ENCODE measurements at regions not wholly inside any gene's neighbourhood (a gene's known extent, or its start where the extent isn't known, plus 50 kb on each side); places are given as distances from the start of the nearest gene placed in this dataset.

DNA sequence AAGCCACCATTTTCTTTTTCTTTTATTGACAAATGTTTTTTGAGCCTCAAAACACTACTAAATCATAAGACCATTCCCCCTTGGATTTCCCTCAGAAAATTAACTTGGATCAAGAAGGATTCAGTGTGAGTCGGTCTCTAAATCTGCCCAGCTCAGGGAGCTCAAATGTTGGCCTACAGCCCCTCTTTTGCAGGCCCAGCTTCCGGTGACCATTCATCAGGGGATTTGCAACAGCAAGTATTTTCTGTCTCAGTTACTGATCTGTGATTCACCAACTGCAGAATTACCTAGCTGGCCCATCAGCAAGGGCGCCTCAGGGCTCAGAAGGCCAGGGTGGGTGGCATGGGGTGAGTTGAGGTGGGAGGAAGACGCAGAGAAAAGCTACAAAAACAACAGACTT is 318.1 kb downstream of the CDC5L start:
- Histone ChIP-seq H3K9me3 (ENCODE audit: control insufficient read depth in 2 of 2, low read length in 2 of 2) (no peaks in the 10 kb centered on the region), H3K36me3 (ENCODE audit: control insufficient read depth, insufficient read depth, low read length) (no peaks in the 10 kb centered on the region), H3K4me1 (ENCODE audit: control insufficient read depth, insufficient read depth, low read length, poor library complexity, severe bottlenecking) (no peaks in the 10 kb centered on the region), H3K27me3 (ENCODE audit: control insufficient read depth, insufficient read depth, low read length) (no peaks in the 10 kb centered on the region), H3K27ac (ENCODE audit: insufficient read depth, low read length, poor library complexity, severe bottlenecking) (no peak overlapping the region), H3K4me3 (ENCODE audit: low read depth, low read length) (no peak overlapping the region)
- H3K9me3 Mint-ChIP-seq: peaks cover 0 to 4% (median 0%) of the 10 kb centered on the region in 7 donors
- no peaks in the 10 kb centered on the region for H3K36me3 Mint-ChIP-seq
- ATAC-seq (ENCODE audit: low read depth in 2 of 2): no peak
- H3K27ac Mint-ChIP-seq: no peak overlapping the region
- DNase-seq: no peak
- H3K4me1 Mint-ChIP-seq: peaks cover 0 to 3% (median 0%) of the 10 kb centered on the region in 4 donors
- H3K27me3 Mint-ChIP-seq: peaks cover 10% of the 10 kb centered on the region
- H3K4me3 Mint-ChIP-seq: no peak overlapping the region

DNA sequence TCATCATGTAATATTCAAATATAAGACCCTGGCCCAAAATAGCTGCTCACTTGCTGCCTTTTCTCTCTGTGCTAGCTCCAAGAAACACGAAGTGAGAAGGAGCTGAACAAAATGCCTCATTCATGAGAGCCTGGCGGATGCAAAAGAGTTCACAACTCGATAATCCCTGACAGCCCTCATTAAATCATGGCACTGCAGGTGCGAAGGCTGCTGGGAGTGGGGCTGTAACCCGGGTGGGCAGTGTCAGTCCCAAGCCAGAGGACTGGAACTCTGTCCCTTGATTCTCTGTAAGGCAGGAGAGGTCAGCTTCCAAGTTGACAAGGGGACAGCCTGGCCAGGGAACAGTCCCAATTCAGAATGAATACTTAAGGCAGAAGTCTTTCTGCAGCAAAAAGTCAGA is 318.5 kb downstream of the CDC5L start:
- Histone ChIP-seq H3K4me3 (ENCODE audit: low read depth, low read length) (no peak overlapping the region), H3K27ac (ENCODE audit: insufficient read depth, low read length, poor library complexity, severe bottlenecking) (no peak overlapping the region), H3K36me3 (ENCODE audit: control insufficient read depth, insufficient read depth, low read length) (no peaks in the 10 kb centered on the region), H3K27me3 (ENCODE audit: control insufficient read depth, insufficient read depth, low read length) (no peaks in the 10 kb centered on the region), H3K9me3 (ENCODE audit: control insufficient read depth in 2 of 2, low read length in 2 of 2) (no peaks in the 10 kb centered on the region), H3K4me1 (ENCODE audit: control insufficient read depth, insufficient read depth, low read length, poor library complexity, severe bottlenecking) (no peaks in the 10 kb centered on the region)
- DNase-seq: no peak
- Mint-ChIP-seq H3K27ac (no peak overlapping the region), H3K4me3 (no peak overlapping the region), H3K9me3 (peaks cover 0 to 4% (median 0%) of the 10 kb centered on the region in 7 donors), H3K4me1 (peaks cover 0 to 3% (median 0%) of the 10 kb centered on the region in 4 donors), H3K27me3 (peaks cover 10% of the 10 kb centered on the region), H3K36me3 (no peaks in the 10 kb centered on the region)
- no peak for ATAC-seq (ENCODE audit: low read depth in 2 of 2)

DNA sequence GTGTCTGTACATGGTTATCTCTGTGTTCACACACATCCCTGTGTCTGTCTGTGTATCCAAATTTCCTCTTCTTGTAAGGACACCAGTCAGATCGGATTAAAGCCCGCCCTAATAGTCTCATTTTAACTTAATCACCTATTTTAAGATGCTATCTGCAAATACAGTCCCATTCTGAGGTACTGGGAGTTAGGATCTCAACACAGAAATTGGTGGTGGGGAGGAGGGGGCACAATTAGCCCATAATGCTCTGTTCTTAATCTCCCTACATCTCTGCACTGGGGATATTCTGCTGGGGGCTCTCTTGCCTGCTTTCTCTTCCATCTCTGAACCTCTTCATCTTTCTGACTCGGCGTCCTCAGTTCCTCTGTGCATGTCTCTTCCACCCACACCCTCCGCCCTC is 320.7 kb downstream of the CDC5L start:
- Mint-ChIP-seq H3K27me3 (peaks cover 10% of the 10 kb centered on the region), H3K4me3 (no peak overlapping the region), H3K36me3 (no peaks in the 10 kb centered on the region), H3K4me1 (no peaks in the 10 kb centered on the region), H3K27ac (no peak overlapping the region), H3K9me3 (peaks cover 0 to 4% (median 0%) of the 10 kb centered on the region in 7 donors)
- no peak for DNase-seq
- Histone ChIP-seq H3K4me3 (ENCODE audit: low read depth, low read length) (no peak overlapping the region), H3K27ac (ENCODE audit: insufficient read depth, low read length, poor library complexity, severe bottlenecking) (no peak overlapping the region), H3K9me3 (ENCODE audit: control insufficient read depth in 2 of 2, low read length in 2 of 2) (no peaks in the 10 kb centered on the region), H3K36me3 (ENCODE audit: control insufficient read depth, insufficient read depth, low read length) (no peaks in the 10 kb centered on the region), H3K27me3 (ENCODE audit: control insufficient read depth, insufficient read depth, low read length) (no peaks in the 10 kb centered on the region), H3K4me1 (ENCODE audit: control insufficient read depth, insufficient read depth, low read length, poor library complexity, severe bottlenecking) (no peaks in the 10 kb centered on the region)
- no peak for ATAC-seq (ENCODE audit: low read depth in 2 of 2)

DNA sequence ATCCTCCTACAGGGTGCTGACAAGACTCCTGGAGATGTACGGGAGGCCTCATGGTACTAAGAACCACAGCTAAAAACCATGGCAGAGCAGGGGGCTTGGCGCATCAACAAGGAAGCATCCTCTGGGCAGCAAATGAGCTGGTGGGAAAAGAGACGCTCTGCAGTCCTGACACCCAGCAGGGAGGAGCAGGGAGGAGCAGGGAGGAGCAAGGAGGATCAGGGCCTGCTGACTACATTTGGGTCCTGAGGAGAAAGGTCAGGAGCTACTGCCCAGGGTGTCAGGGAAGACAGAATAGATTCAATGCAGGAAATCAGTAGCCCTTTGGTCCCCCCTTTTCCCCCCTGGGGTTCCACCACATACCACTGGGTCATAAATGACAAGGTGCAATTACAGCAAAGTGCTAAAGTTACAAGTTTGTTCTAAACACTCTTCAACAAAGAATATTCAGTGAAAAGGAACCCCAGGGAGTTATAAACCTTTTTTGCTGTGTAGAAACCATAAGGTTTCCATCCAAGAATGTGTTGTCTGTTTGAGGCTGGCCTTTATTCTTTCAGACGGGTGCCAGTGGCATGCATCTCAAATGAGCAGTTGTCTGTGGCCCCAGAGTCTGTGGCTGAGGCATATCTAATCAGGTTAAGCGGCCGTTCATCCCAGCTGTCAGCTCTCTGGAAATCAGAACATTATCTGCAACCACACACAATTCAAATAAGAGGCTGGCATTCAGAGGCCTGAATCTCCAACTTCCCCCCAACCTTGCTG is 325.0 kb downstream of the CDC5L start:
- Mint-ChIP-seq H3K36me3 (no peaks in the 10 kb centered on the region), H3K4me3 (no peak overlapping the region), H3K27ac (no peak overlapping the region), H3K27me3 (peaks cover 5% of the 10 kb centered on the region), H3K4me1 (no peaks in the 10 kb centered on the region), H3K9me3 (peaks cover 0 to 5% (median 0%) of the 10 kb centered on the region in 7 donors)
- no peak overlapping the region for H3K27ac ChIP-seq (ENCODE audit: insufficient read depth, low read length, poor library complexity, severe bottlenecking)
- ATAC-seq (ENCODE audit: low read depth in 2 of 2) (no peak), DNase-seq (no peak)
- H3K4me3 ChIP-seq (ENCODE audit: low read depth, low read length): no peak overlapping the region
- H3K4me1 ChIP-seq (ENCODE audit: control insufficient read depth, insufficient read depth, low read length, poor library complexity, severe bottlenecking): no peaks in the 10 kb centered on the region
- H3K36me3 ChIP-seq (ENCODE audit: control insufficient read depth, insufficient read depth, low read length): no peaks in the 10 kb centered on the region
- H3K9me3 ChIP-seq (ENCODE audit: control insufficient read depth in 2 of 2, low read length in 2 of 2): no peaks in the 10 kb centered on the region
- H3K27me3 ChIP-seq (ENCODE audit: control insufficient read depth, insufficient read depth, low read length): no peaks in the 10 kb centered on the region

DNA sequence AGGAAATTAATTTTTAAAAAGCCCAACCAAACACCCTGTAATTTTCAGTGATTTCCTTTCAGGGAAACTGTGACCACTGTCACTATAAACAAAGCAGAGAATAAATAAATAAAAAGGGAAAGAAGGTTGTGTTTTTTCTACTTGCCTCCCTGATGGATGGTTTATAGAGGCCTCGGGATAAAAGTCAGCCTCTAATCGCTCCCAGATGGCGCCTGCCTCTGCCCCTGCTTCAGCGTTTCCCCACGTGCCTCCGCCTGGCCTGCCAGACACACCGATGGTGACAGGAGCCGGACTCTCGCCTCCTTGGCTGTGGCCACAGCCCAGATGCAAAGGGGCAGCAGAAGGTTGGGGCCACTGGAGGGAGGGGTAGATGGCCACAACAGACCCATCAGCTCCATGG is 327.7 kb downstream of the CDC5L start:
- DNase-seq: no peak

GRCh38 chr6:44715925-44716324 is 328.4 kb downstream of the CDC5L start:
- no peaks in the 10 kb centered on the region for H3K36me3 ChIP-seq (ENCODE audit: control insufficient read depth, insufficient read depth, low read length)
- H3K4me3 ChIP-seq (ENCODE audit: low read depth, low read length): no peak overlapping the region
- DNase-seq: no peak
- no peaks in the 10 kb centered on the region for H3K36me3 Mint-ChIP-seq
- no peak for ATAC-seq (ENCODE audit: low read depth in 2 of 2)
- H3K4me1 Mint-ChIP-seq: no peaks in the 10 kb centered on the region
- no peaks in the 10 kb centered on the region for H3K9me3 ChIP-seq (ENCODE audit: control insufficient read depth in 2 of 2, low read length in 2 of 2)
- no peak overlapping the region for H3K27ac Mint-ChIP-seq
- peaks cover 0 to 2% (median 0%) of the 10 kb centered on the region in 7 donors for H3K9me3 Mint-ChIP-seq
- peaks cover 15% of the 10 kb centered on the region for H3K27me3 Mint-ChIP-seq
- H3K4me1 ChIP-seq (ENCODE audit: control insufficient read depth, insufficient read depth, low read length, poor library complexity, severe bottlenecking): no peaks in the 10 kb centered on the region
- H3K27me3 ChIP-seq (ENCODE audit: control insufficient read depth, insufficient read depth, low read length): peaks cover 8% of the 10 kb centered on the region
- no peak overlapping the region for H3K4me3 Mint-ChIP-seq
- H3K27ac ChIP-seq (ENCODE audit: insufficient read depth, low read length, poor library complexity, severe bottlenecking): no peak overlapping the region

More for the DNA sequence above, 327.7 kb downstream of the CDC5L start:
- H3K36me3 ChIP-seq (ENCODE audit: control insufficient read depth, insufficient read depth, low read length): no peaks in the 10 kb centered on the region
- Mint-ChIP-seq H3K9me3 (peaks cover 0 to 2% (median 0%) of the 10 kb centered on the region in 7 donors), H3K4me3 (no peak overlapping the region), H3K27me3 (peaks cover 15% of the 10 kb centered on the region), H3K36me3 (no peaks in the 10 kb centered on the region), H3K4me1 (no peaks in the 10 kb centered on the region), H3K27ac (no peak overlapping the region)
- no peak overlapping the region for H3K27ac ChIP-seq (ENCODE audit: insufficient read depth, low read length, poor library complexity, severe bottlenecking)
- H3K4me1 ChIP-seq (ENCODE audit: control insufficient read depth, insufficient read depth, low read length, poor library complexity, severe bottlenecking): no peaks in the 10 kb centered on the region
- ATAC-seq (ENCODE audit: low read depth in 2 of 2): no peak
- H3K4me3 ChIP-seq (ENCODE audit: low read depth, low read length): no peak overlapping the region
- H3K27me3 ChIP-seq (ENCODE audit: control insufficient read depth, insufficient read depth, low read length): peaks cover 5% of the 10 kb centered on the region
- no peaks in the 10 kb centered on the region for H3K9me3 ChIP-seq (ENCODE audit: control insufficient read depth in 2 of 2, low read length in 2 of 2)

- Mint-ChIP-seq H3K27ac (no peak overlapping the region), H3K4me3 (no peak overlapping the region)
- no peaks in the 10 kb centered on the region for H3K9me3 ChIP-seq (ENCODE audit: control insufficient read depth in 2 of 2, low read length in 2 of 2)
Measured at GRCh38 chr6:44717431-44717830, 329.9 kb downstream of the CDC5L start.

DNA sequence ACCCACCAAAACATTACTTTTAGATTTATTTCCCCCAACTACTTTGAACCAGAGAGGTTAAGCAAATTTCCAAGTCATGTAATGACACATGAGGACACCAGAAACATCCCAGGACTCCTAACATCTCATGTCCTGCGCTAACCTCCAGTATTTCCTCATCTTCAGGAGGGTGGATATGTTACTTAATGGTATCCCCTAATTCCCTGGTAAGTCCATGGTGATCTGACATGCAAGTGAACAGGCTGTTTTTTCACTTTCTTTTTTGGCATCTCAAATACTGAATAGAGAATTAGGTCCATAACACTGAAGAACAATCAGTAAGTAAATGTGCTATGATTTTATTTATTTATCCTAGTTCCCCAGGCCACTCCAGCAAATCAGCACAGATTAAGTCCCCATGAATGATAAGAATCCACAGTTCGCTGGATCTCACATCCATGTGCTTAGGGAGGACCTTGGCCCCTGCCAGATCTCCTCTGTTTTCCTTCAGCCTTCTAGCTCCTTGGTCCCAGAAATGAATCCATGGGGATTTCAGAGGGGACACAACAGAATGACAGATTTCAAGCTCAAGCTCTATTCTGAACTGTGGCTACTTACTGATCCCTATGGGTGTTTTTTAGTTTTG is 334.6 kb downstream of the CDC5L start:
- no peaks in the 10 kb centered on the region for H3K36me3 Mint-ChIP-seq
- peaks cover 10% of the 10 kb centered on the region for H3K27me3 ChIP-seq (ENCODE audit: control insufficient read depth, insufficient read depth, low read length)
- no peak for DNase-seq
- no peak overlapping the region for H3K4me3 Mint-ChIP-seq
- no peak overlapping the region for H3K4me3 ChIP-seq (ENCODE audit: low read depth, low read length)
- H3K27ac Mint-ChIP-seq: no peak overlapping the region
- ATAC-seq (ENCODE audit: low read depth in 2 of 2): no peak
- H3K9me3 Mint-ChIP-seq: peaks cover 0 to 1% (median 0%) of the 10 kb centered on the region in 7 donors
- H3K4me1 ChIP-seq (ENCODE audit: control insufficient read depth, insufficient read depth, low read length, poor library complexity, severe bottlenecking): no peaks in the 10 kb centered on the region
- H3K36me3 ChIP-seq (ENCODE audit: control insufficient read depth, insufficient read depth, low read length): no peaks in the 10 kb centered on the region
- H3K9me3 ChIP-seq (ENCODE audit: control insufficient read depth in 2 of 2, low read length in 2 of 2): no peaks in the 10 kb centered on the region
- H3K27me3 Mint-ChIP-seq: peaks cover 19% of the 10 kb centered on the region
- H3K4me1 Mint-ChIP-seq: no peaks in the 10 kb centered on the region
- no peak overlapping the region for H3K27ac ChIP-seq (ENCODE audit: insufficient read depth, low read length, poor library complexity, severe bottlenecking)

More at GRCh38 chr6:44717431-44717830, 329.9 kb downstream of the CDC5L start:
- Histone ChIP-seq H3K4me3 (ENCODE audit: low read depth, low read length) (no peak overlapping the region), H3K4me1 (ENCODE audit: control insufficient read depth, insufficient read depth, low read length, poor library complexity, severe bottlenecking) (no peaks in the 10 kb centered on the region), H3K27me3 (ENCODE audit: control insufficient read depth, insufficient read depth, low read length) (peaks cover 8% of the 10 kb centered on the region), H3K27ac (ENCODE audit: insufficient read depth, low read length, poor library complexity, severe bottlenecking) (no peak overlapping the region), H3K36me3 (ENCODE audit: control insufficient read depth, insufficient read depth, low read length) (no peaks in the 10 kb centered on the region)
- H3K9me3 Mint-ChIP-seq: peaks cover 0 to 2% (median 0%) of the 10 kb centered on the region in 7 donors
- H3K27me3 Mint-ChIP-seq: peaks cover 19% of the 10 kb centered on the region
- no peak for ATAC-seq (ENCODE audit: low read depth in 2 of 2)
- no peaks in the 10 kb centered on the region for H3K36me3 Mint-ChIP-seq
- DNase-seq: no peak
- no peaks in the 10 kb centered on the region for H3K4me1 Mint-ChIP-seq

Data from CD4-positive, CD25-positive, alpha-beta regulatory T cell (primary cell).